CD1c-positive myeloid dendritic cell (primary cell): ENCODE measurements at regions not wholly inside any gene's neighbourhood (a gene's known extent, or its start where the extent isn't known, plus 50 kb on each side); places are given as distances from the start of the nearest gene placed in this dataset.
"Not testable (repeated sequence)": the region's sequence is repeated elsewhere in the genome, so short reads cannot be mapped to it uniquely, and the experiment has no call there.

Experiments used
- DNase-seq: peaks from one replicate; pipeline ENCODE4 v3.0.0-alpha.2; 2016; ENCODE audit errors: extremely low spot score

DNA sequence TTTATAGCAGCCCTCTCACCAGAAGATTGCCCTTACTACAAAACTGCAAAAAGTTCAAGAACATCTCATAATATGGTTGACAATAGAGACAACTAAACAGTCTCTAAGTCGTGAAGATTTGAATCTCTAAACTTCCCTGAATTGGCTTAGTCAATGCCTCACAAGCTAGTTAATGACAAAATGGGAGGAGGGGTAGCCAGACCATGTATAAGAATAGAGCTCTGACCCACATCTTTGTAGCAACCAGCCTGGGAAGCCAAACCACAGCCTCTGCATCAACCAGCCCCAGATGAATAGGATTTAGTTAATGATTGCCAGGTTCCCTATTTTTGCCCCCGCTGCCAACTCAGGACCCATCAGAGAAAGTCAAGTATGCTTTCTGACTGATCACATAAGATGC lies 1265.9 kb upstream of the PCDH10 start:
- not testable (repeated sequence) for DNase-seq

DNA sequence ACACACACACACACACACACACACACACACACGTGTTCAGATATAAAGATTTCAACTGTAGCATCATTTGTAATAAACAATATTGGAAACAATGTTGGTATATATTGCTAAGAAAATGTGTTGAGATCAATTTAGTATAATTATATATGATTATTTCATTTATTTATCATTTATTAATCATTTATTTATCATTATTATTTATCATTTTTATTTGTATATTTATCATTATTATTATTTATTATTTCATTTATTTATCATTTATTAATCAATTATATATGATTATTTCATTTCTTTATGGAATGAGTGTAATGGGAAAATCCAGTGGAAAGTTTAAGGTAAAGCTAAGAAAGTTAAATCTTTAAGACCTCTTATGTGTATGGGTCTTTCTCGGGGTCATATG lies 1223.4 kb upstream of the PCDH10 start:
- DNase-seq: not testable (repeated sequence)

DNA sequence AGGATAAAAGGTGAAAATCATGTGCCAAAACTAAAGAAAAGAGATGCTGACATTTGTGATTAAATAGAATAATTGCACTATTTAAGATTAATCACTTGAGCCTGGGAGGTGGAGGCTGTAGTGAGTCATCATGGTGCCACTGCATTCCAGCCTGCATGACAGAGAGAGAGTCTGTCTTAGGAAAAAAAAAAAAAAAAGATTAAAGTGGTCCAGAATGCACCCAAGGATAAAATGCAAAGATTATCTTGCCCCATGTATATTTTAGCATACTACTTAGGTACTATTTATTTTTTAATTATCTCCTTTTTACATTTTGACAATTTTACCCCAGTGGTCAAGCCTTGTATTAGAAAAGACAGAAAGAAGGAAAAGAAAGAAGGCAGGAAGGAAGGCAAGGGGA lies 1181.4 kb upstream of the PCDH10 start:
- DNase-seq: not testable (repeated sequence)

DNA sequence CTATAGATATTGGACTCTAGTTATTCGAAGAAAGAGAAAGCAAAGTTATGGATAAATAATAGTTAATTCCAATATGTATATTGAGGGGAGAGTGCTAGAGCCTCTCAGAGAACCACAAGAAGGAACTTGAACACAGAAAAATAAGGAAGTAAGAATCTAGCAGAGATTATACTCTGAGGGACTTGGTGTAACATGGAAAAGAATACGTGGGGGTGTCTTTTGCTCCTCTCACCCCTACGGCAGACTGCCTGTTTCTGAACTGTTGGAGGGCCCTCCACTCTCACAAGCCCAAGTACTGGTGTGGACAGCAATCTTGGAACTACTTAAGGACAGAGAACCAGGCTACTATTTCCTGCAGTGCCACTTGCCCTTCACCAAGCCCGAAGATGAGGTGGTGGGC lies 1174.4 kb upstream of the PCDH10 start:
- DNase-seq: peak; percentile 4

DNA sequence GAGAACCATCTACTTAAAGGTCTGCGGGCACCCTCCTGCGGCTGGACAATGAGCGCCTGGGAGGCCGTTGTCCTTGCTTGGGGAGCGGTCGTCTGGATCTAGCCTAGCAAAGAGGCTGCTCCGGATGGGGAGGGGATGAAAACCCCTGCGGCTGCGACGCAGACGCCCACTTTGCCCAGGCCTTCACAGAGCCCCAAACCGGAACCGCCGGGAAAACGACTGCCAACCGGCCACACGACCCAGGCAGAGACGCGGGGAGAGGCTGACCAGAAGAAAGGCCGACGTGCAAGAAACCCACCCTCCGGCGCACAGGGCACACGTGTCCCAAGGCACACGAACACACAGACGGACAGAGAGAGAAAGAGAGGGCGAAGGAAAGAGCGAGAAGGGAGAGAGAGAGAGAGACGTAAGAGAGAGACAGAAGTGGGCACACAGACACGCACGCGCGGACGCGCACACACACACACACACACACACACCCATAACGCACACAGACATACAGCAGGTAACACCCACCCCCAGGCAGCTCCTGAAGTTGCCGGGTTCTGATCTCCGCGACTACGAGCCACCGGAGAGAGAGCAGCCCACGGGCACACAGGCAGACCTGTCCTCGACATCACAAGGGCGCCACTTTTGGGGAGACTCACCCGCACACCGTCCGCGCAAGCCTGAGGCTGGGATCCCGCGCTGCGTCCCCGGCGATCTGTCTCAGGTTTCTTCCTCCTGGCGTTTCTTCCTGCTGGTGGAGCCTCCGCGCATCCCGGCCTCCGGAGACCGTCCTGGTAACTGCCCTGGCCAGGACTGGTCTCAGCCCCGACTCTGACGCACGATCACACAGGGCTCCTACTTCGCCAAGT lies 1173.6 kb upstream of the PCDH10 start:
- not testable (repeated sequence) for DNase-seq

DNA sequence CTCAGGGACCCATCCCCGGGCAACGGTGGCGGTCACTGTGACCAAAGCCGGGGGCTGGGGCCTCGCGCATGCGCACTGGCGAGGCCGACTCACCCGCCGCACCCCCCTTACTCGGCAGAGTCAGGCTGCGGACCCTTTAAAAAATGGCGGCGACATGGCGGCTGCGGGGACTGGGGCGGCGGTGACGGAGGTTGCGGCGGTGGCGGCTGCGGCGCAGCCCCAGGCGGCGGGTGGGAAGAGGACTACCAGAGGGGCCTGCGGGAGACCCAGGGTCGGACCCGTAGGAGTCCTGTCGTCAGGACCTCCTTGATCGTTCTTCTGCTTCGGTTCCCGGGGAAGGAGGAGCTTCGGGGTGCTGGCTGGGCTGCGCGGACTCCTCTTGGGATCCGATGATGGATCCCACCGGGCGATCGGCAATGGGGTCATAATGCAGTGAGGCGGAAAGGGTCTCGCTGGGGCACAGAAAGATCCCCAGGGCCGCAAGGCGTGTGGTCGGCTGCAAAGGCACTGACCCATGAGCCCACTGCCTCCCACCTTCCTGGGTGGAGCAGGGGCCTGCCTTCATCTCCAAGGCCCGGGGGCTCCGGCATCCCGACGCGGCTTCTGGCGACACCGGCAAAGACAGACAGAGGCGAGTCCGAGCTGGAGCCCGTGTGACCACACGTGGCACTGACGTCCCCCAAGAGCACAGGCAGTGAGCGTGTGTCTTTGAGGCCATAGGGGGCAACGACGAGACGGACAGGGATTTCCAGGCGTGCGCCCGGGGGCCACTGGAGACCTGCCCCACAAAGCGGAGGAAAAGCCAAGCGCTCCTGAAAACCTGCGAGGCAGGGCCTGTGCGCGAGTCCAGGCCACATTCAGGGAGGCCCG lies 1172.7 kb upstream of the PCDH10 start:
- DNase-seq: not testable (repeated sequence)

DNA sequence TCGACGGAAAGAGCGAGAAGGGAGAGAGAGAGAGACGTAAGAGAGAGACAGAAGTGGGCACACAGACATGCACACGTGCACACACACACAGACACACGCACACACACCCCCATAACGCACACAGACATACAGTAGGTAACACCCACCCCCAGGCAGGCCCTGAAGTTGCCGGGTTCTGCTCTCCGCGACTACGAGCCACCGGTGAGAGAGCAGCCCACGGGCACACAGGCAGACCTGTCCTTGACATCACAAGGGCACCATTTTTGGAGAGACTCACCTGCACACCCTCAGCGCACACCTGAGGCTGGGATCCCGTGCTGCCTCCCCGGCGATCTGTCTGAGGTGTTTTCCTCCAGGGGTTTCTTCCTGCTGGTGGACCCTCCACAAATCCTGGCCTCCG lies 1171.0 kb upstream of the PCDH10 start:
- DNase-seq: no peak

DNA sequence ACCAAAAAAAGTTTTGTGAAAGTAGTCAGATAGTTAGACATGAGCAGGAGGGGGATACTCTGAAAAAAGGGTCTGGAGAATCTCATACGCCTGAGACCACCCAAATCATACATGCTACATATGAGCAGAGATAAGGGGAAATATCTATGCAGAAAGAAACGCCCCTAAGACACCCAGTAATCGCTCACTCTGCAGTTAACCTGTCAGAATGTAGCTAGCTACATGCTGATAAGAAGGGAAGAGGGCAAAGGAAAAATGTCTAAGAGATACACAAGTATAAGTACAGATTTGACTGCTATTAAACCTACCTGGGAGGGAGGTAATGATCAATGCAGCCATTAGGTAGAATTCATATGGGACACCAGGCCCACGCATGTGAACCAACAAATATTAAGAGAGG lies 1159.5 kb upstream of the PCDH10 start:
- DNase-seq: no peak

DNA sequence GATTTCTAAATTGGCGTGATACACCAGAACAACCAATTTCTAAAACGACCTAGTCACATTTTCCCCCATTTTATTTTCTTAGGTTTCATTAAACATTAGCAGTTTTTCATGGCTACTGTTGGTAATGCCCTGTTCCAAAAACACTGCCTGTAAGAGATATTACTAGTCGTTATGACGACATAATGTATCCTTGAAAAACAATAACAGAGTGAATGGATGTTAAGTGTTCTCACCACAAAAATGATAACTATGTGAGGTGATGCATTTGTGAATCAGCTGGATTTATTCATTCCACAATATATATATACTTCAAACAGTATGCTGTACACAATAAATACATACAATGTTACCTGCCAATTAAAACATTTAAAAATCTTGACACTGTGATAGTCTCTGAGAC lies 1147.6 kb upstream of the PCDH10 start:
- no peak for DNase-seq

DNA sequence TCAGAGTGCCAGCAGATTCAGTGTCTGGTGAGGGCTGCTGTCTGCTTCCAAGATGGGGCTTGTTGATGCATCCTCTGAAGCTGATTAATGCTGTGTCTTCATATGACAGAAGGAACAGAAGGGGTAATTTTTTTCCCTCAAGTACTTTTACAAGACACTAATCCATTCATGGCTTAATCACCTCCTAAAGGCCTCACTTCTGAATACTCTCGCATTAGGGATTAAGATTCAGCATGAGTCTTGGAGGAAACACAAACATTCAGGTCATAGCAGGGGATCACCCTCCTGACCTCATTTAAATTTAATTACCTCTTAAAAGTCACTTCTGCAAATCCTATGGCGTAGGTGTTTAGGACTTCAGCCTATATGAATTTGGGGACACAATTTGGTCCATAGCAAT lies 1145.5 kb upstream of the PCDH10 start:
- DNase-seq: no peak

DNA sequence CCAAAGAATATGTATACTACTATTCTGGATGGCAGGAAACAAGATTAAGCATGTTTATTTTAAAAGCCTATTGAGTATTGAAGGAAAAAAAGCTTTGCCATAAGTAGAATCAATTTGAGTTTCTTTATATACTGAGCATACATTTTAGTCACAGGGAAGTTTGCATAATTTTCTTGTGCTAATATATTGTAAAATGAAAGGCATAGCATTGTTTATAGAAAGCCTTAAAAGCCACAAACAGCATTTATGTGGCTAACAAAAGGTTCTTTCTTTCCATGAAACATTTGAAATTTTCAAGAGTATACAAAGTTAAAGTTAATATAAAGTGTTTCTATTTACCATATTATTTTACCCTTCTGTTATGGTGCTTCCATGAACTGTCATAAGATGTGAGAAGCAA lies 1133.8 kb upstream of the PCDH10 start:
- no peak for DNase-seq

DNA sequence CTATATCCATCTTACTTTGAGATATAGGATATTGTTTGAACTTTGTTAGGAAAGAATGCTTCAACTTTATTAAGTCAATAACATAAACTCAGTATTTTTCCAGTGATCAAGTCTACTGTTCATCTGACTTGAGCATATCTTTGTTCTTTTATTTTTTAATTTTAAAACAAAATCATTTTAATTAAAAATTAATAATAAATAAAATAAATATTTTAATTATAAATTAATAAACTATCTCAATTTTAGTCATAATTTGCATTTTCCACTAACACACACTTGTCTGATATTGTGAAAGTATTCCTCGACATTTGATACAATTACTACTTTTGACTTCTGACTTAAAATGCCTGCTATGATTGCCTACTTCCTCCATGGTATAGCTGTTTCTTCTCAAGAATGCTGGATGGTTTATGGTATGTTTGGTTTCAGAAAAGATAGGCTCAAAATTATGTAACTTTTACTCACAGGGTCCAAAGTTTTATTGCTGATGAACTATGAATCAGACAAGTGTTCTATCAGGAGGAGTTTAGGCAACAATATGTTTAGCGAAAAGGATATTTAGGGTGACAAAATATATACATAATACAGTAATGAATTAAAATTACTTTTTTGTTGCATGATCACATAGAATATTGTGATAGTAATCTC lies 1132.3 kb upstream of the PCDH10 start:
- DNase-seq: no peak

DNA sequence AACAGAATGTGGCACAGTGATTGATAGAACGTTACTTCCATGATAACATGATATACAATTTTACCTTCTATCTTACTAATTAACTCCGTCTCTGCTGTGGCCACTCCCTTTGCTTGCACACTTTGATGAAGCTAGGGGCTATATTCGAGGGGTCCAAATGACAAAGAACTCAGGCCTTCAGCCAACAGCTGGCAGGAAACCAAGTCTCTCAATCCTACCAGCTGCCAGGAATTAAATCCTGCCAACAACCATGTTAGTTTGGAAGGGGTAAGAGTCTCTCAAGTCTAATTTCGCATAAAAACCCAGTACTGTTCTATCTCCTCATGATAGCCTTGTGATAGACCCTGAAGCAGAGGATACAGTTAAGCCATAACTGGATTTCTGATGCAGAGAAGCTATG lies 1122.9 kb upstream of the PCDH10 start:
- no peak for DNase-seq

DNA sequence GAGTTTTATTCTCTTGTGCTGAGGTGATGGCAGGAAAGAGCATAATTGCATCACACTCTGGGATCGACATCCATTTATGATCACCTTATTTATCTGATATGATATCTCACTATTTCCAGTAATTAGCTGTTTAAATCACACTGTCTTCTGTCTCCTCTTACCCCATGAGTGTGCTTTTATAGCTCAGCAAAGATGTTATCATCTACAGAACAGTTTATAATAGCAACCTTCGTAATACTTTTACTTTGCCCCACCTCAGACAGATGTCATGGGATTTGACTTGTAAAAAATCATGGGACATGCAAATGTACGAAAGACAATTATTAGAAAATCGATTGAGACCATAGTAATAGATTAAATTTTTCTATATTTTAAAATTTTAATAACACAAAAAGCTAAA lies 1122.3 kb upstream of the PCDH10 start:
- DNase-seq: no peak

DNA sequence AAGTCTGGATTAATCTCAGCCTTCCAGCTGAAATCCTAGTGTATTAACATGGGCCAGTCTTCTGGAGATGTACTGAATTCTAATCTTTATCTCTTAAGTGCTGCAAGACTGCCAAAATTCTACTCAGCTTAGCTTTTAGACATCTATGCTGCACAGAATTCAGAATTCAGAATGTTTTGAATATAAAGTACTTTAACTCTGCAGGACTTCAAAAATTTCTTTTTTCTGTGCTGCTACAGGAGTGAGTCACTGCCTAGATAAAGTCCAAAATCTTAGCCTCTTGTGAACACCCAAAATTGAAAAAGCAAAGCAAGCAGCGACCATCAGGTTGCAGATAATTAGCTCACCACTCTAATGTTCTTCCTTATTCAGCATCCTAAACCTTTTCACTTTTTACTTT lies 1092.6 kb upstream of the PCDH10 start:
- DNase-seq: no peak

DNA sequence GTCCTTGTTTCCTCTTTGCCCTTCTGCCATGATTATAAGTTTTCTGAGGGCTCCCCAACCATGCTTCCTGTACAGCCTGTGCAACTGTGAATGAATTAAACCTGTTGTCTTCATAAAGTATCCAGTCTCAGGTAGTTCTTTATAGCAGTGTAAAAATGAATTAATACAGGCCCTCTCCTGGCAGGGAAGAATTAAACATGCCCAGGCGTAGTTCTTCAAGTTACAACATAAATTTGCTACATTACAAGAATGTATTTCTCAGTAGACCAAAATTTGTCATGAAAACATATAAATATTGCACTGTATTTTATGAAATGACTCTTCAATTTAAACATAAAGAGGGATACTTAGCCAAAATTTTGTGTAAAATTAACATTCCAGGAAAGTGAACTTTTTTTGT lies 1089.9 kb upstream of the PCDH10 start:
- no peak for DNase-seq

DNA sequence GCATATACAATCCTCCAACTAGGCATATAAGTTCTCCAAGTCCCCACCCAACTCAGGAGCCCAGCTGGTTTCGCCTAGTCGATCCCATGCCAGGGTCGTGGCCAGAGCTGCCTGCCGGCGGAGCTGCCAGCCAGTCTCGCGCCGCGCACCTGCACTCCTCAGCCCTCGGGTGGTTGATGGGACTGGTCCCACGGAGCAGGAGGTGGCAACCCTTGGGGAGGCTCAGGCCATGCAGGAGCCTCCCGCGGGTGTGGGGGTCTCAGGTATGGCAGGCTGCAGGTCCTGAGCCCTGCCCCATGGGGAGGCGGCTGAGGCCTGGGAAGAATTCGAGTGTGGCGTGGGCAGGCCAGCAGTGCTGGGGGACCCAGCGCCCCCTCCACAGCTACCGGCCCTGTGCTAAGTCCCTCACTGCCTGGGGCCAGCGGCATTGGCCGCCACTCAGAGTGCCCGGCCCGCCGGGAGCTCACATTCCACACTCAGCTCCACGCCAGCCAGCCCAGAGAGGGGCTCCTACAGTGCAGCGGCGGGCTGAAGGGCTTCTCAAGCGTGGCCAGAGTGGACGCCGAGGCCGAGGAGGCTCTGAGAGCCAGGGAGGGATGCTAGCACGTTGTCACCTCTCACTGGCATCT lies 1086.4 kb upstream of the PCDH10 start:
- DNase-seq: no peak

DNA sequence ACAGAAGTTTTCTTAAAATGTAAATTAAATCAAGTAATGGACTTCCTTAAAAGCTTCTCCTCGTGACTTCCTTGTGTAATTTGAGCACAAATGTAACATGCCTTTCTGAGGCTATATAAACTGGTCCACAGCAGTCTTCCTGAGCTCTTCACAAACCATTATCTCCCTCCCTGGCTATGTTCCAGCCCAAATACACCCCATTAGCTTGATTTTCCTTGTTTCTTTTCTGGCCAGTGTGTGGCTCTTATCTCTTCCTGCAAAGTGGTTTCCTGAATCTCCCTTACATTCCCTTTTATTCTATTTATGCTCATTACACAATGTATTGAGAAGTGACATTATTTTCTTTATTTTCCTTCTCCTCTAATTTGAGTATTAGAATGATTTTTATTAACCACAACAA lies 1085.3 kb upstream of the PCDH10 start:
- DNase-seq: no peak

DNA sequence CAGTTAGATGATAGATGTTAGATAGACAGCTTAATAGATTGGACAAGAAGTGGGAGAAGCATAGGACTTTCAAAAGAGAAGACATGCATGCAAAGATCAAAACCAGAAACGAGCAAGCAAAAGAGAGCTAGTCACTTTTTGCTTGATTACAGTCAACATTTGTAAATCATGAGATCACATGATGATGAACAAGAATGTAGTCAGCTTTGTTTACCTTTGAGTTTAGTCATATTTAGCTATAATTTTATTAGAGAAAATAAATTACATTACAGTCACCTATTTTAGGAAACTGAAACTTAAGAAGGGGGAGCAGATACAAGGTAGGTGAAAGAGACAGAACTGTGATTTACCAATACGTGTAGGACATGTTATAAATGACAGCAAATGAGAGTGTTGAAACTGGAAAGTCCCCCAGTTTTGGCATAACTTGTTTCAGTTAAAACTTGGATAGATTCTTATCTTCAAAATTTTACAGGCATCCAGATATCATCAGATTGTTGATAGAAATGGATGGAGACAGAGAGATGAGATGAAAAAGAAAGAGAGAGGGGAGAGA lies 1083.1 kb upstream of the PCDH10 start:
- no peak for DNase-seq

DNA sequence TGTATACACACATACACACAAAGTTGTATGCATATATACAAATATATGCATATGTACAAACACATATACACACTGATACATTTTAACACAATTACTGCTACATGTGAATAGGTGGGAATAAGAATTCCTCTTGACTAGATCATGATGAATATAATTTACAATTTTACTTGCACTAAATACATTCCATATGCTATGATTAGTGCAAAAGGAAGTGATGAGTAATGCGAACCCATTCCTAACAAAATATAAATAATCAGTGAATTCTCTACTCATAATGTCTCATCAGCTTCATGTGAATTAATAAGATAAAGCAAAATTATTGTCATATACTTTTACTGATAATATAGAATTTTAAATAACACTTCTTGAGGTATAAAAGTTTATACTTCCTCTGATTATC lies 1077.3 kb upstream of the PCDH10 start:
- no peak for DNase-seq

DNA sequence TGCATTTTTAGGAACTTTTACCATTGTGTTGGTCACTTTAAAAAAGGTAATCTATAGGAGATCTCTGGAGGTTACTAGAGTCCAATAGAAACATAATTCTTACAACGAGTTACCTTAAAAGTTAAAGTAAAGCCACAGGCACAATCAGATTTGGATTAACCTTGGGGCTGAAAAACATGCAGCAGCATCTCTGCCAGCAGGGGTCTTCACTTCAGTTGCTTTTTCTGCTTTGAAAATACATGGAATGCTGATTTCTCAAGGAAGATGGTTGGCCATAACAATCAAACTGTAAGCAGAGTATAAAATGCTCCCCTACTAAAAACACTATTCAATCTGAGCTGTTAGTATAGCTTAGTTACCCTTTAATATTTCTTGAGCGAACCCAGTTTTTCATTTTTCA lies 1072.3 kb upstream of the PCDH10 start:
- no peak for DNase-seq

DNA sequence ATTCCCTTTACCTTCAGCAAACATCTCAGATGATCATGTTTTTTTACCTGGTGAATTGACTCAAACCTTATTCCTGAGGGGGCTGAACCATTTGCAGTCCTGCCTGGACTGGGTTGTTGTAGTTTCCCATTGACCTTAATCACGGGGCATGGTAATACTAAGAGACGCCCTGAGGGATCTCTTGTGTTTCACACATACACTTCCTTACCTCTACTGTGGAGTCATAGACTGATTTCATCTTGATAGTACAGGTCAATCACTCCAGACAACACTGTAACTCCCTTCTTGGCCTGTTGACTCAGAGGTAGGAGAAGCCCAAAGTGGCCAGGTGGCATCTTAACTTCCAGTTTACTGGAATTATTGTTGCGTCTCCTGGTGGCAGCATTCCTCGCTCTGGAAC lies 1064.0 kb upstream of the PCDH10 start:
- DNase-seq: no peak
